Liver (tissue), 2 donors: ENCODE measurements at regions not wholly inside any gene's neighbourhood (a gene's known extent, or its start where the extent isn't known, plus 50 kb on each side); places are given as distances from the start of the nearest gene placed in this dataset.

Source experiments
- ATF3 ChIP-seq: IDR thresholded peaks from 2 replicates; pipeline ENCODE4 v1.6.1; 2016; ENCODE audit warnings: antibody characterized with exemption
- RAD21 ChIP-seq, 2 donors: IDR thresholded peaks; 2 replicates each; pipeline ENCODE4 v1.6.1; 2016; ENCODE audit warnings: antibody characterized with exemption in 2 of 2, mild to moderate bottlenecking in 2 of 2
- RXRA ChIP-seq, 2 donors: IDR thresholded peaks; 2 replicates each; pipeline ENCODE4 v1.6.1; 2017 to 2018; ENCODE audit warnings: antibody characterized with exemption in 2 of 2, mild to moderate bottlenecking in 1 of 2
- donor health status: healthy.

DNA sequence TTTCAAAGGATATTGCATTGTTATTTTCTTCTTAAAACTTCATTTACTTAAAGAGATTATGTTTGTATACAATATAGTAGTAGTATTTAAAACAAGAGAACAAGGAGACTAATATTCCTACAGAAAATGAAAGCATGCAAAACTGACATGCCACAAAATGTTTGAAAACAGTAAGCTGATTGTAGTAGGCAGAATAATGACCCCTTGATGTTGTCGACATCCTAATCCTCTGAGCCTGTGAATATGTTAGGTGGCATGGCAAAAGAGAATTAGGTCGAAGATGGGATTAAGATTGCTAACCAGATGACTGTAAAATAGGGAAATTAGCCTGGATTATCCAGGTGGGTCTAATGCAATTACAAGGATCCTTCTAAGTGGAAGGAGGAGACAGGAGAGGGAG is 522.2 kb upstream of the NR3C2 start:
- no peak for TF ChIP-seq RXRA (IDR thresholded peaks at IDR 0.05)
- TF ChIP-seq RAD21 (IDR thresholded peaks at IDR 0.05), result no peak
- no peak for TF ChIP-seq ATF3
